GM18507 (cell line): ENCODE measurements at regions not wholly inside any gene's neighbourhood (a gene's known extent, or its start where the extent isn't known, plus 50 kb on each side); places are given as distances from the start of the nearest gene placed in this dataset.

Experiments
- DNase-seq: peaks from one replicate; pipeline ENCODE4 v3.0.0; 2011; ENCODE audit warnings: low read depth; ENCODE audit not compliant: insufficient read length; ENCODE audit errors: extremely low spot score
- FAIRE-seq: peaks from 2 replicates; lab custom pipeline; 2011; peaks lifted over from hg19 to GRCh38; lab: Jason Lieb, UNC

DNA sequence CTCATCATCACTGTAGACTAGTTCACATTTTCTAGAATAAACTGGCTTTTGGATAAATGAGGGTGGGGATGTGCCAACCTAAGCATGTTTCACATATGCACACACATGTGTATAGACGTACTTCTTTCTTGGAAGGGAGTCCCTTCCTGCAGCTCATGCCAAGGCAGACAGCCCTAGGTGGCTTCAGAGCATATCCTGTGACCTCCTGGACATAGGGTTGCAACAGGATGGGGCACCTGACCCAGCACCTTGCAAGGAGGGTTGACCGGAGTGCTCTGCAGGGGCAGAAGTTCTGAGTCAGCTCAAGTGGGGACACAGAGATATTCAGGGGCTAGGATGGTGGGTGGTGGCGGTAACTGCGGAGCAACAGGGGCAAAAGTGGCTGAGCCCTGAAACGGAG lies 68.6 kb upstream of the RALGAPA2 start:
- no peak for FAIRE-seq
- DNase-seq: no peak

DNA sequence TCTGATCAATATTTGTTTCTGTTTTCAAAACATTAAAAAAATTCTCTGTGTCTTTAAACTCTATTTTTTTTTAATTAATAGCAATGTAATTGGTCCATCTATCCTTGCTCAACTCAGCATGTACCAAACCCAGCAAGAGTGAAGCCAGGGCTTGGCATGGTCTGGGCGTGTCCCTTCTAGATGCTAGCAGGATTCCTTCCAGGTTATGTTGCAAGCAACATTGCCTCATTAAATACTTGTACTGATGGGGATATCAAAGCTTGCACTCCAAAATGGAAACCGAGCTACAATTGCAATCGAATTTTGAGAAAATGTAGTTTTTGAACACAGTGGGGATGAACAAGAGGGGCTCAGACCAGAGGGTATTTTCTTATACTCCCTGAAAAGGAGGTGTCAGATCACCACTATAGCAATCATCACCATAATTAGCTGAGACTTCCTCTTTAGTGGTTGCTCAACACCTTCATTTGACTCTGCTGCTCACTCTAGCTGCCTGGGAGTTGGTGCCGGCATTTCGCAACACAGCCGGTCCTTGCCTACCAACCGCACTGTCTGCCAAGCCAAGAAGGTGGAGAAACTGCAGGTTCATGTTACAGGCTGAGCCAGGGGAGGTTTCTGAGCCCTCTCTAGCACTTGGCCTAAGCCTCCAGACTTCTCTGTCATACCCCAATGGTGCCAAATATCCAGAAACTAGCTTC lies 67.8 kb upstream of the RALGAPA2 start:
- FAIRE-seq: peak; percentile 12
- peak; percentile 14 for DNase-seq

DNA sequence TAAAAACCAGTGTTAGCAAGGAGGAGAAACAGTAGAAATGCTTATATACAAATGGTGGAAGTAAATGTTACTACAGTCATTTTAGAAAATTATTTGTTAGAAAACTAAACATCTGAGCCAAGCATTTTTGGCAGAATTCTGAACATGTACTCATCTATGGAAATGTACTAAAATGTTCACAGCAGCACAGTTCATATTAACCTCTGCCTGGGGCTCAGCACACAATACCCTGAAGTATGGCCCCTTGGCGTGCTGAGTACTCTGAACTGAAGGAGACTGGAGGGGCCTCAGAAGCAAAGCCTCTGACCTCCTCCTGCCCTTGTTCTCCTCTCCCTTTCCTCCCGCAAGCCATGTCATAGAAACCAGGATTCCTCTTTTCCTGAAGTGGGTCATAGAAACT lies 66.2 kb upstream of the RALGAPA2 start:
- FAIRE-seq: no peak
- DNase-seq: no peak

DNA sequence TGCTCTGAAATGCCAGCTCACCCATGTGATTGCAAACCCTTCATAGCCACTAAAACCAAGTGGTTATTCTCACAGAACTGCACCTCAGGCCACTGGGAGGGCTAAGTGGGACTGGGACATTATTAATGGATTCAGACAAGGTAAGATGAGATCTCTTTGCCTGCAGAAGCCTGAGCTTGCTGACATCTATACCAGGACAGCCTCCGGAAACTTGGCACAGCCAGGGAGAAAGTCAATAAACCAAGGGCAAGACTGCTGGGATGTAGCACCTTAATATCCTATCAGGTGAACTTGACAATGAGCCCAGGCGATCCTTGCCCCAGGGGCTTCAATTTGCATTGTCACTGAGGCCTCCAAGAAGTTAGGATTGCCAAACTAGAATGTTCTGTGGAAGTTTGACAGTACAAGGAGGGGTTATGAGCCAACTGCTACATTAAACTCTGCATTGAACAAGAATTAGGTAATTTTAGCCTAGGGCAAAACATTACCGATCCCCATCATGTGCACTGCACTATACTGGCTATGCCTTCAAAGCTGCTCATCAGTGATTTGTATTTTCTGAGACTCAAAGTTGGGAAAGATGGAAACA lies 60.1 kb upstream of the RALGAPA2 start:
- no peak for FAIRE-seq
- no peak for DNase-seq

DNA sequence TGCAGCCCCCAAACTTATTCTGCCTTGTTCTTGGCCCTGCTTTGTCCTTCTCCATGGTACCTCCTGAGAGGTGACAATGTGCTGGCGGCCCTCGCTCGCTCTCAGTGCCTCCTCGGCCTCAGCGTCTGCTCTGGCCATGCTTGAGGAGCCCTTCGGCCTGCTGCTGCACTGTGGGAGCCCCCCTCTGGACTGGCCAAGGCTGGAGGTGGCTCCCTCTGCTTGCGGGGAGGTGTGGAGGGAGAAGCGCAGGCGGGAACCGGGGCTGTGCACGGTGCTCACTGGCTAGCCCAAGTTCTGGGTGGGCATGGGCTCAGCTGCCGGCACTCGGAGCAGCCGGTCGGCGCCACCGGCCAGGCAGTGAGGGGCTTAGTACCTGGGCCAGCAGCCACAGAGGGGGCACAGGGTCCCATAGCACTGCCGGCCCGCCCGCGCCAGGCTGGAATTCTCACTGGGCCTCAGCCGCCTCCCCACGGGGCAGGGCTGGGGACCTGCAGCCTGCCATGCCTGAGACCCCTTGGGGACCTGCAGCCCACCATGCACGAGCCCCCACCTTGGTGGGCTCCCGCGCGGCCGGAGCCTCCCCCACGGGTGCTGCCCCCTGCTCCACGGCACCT lies 55.9 kb upstream of the RALGAPA2 start:
- no peak for DNase-seq
- no peak for FAIRE-seq

DNA sequence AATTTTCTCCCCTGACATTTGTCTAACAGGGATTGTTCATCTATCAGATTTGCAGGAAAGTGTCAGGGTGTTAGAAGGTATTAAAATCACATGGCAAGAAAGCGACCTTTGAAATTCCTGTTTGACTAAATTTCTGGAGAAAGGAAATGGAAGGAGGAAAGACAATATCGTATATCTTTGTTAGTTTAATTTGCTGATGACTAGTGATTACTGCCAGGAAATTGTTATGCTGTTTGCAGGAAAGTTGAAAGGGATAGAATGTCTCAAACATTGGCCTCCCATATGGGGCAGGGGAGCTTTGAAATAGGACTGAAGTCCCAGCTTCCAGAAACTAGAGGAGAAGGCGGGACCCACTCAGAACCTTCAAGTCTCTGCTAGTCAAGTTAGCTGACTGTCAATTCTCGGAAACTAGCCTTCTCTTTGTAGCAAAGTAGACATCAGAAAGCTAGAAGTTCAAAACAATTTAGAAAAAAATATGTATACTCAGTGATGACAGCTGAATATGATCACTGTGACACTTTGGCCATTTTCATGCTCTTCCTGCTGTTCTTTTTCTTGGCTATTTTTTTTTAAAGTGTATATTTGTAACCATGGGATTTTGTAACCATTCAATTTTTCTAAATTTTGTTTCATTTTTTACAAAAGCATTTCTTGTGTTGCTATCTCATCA lies 53.4 kb upstream of the RALGAPA2 start:
- DNase-seq (no peak), FAIRE-seq (no peak)

DNA sequence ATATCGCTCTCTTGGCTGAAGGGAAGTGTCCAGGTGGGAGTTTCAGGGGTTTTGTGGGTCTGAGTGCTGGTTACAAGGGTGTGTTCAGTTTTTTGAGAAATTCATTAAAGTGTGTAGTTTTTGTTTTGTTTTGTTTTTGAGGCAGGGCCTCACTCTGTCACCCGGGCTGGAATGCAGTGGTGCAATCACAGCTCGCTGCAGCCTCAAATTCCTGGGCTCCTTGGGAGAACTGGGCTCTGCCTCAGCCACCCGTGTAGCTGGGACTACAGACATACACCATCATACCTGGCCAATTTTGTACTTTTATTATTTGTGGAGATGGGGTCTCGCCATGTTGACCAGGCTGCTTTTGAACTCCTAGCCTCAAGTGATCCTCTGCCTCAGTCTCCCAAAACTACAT lies 51.2 kb upstream of the RALGAPA2 start:
- DNase-seq (no peak), FAIRE-seq (no peak)
